Globus pallidus (tissue), 1 donor: ENCODE measurements at regions not wholly inside any gene's neighbourhood (a gene's known extent, or its start where the extent isn't known, plus 50 kb on each side); places are given as distances from the start of the nearest gene placed in this dataset.

Source experiments
- DNase-seq: peaks from one replicate; pipeline ENCODE4 v3.0.0-alpha.2; 2015; ENCODE audit warnings: low spot score

GRCh38 chr5:125176005-125176390 is 429.6 kb upstream of the ZNF608 start:
- DNase-seq = no peak

- no peak for DNase-seq
Observed at GRCh38 chr5:125177340-125177739, 430.9 kb upstream of the ZNF608 start.

- DNase-seq = no peak
Observed at GRCh38 chr5:125179612-125180011, 433.2 kb upstream of the ZNF608 start.

- no peak for DNase-seq
Observed at GRCh38 chr5:125180231-125180829, 433.9 kb upstream of the ZNF608 start.

- no peak for DNase-seq
Observed at GRCh38 chr5:125181159-125181558, 434.7 kb upstream of the ZNF608 start.

GRCh38 chr5:125181955-125182354 is 435.5 kb upstream of the ZNF608 start:
- no peak for DNase-seq

GRCh38 chr5:125185740-125186139 is 439.3 kb upstream of the ZNF608 start:
- DNase-seq = no peak

- DNase-seq = no peak
Observed at GRCh38 chr5:125186911-125187375, 440.5 kb upstream of the ZNF608 start.

GRCh38 chr5:125189531-125189941 is 443.1 kb upstream of the ZNF608 start:
- DNase-seq = no peak

- no peak for DNase-seq
Observed at GRCh38 chr5:125190232-125191087, 444.0 kb upstream of the ZNF608 start.

GRCh38 chr5:125194883-125195282 is 448.4 kb upstream of the ZNF608 start:
- DNase-seq = no peak

- DNase-seq = no peak
Observed at GRCh38 chr5:125196481-125197111, 450.2 kb upstream of the ZNF608 start.

GRCh38 chr5:125197321-125197720 is 450.9 kb upstream of the ZNF608 start:
- no peak for DNase-seq

GRCh38 chr5:125198270-125198974 is 452.0 kb upstream of the ZNF608 start:
- peak; percentile 84 for DNase-seq

GRCh38 chr5:125199373-125199772 is 452.9 kb upstream of the ZNF608 start:
- no peak for DNase-seq

- DNase-seq = peak; percentile 67
Observed at GRCh38 chr5:125199968-125200865, 453.8 kb upstream of the ZNF608 start.

GRCh38 chr5:125200866-125201373 is 454.5 kb upstream of the ZNF608 start:
- no peak for DNase-seq

GRCh38 chr5:125201446-125202052 is 455.1 kb upstream of the ZNF608 start:
- DNase-seq = no peak

GRCh38 chr5:125202353-125202752 is 455.9 kb upstream of the ZNF608 start:
- DNase-seq = no peak

GRCh38 chr5:125202871-125203438 is 456.5 kb upstream of the ZNF608 start:
- no peak for DNase-seq
